ENCODE measurements at regions not wholly inside any gene's neighbourhood (a gene's known extent, or its start where the extent isn't known, plus 50 kb on each side); places are given as distances from the start of the nearest gene placed in this dataset.

GRCh38 chr1:115214098-115214497 is 124.0 kb downstream of the NGF start:
- Mint-ChIP-seq H3K4me1 (peaks cover 0 to 3% of the 10 kb centered on the region in 2 experiments; a peak in 1 of 4 replicates), H3K9me3 (no peaks in the 10 kb centered on the region), H3K36me3 (ENCODE audit: insufficient read depth in 1 of 3, low read depth in 3 of 3) (no peaks in the 10 kb centered on the region), H3K27me3 (ENCODE audit: low read depth) (peaks cover 2% of the 10 kb centered on the region; the same call in 1 of the 2 replicates), H3K27ac (no peak overlapping the region; a peak in 1 of 7 replicates), H3K4me3 (no peak overlapping the region)
- no peak overlapping the region for H3K14ac ChIP-seq (ENCODE audit: insufficient read depth, low read length)
- no peak overlapping the region for H3K9ac ChIP-seq (ENCODE audit: extremely low read depth, insufficient read length, low read length)
- no peak overlapping the region for H3T11ph ChIP-seq (ENCODE audit: low read length)
- TF ChIP-seq CTCF (conservative IDR thresholded peaks at IDR 0.05) = no peak
- no peak overlapping the region for H4K8ac ChIP-seq (replicated peaks; ENCODE audit: insufficient read length, low read depth, low read length)
- no peaks in the 10 kb centered on the region for H3K4me1 ChIP-seq (ENCODE audit: insufficient read depth, low read length)
- no peak overlapping the region for H4K5ac ChIP-seq (ENCODE audit: insufficient read length, low read depth, low read length)
- H3K18ac ChIP-seq (ENCODE audit: insufficient read length, low read depth, low read length) = no peak overlapping the region
- H2AK5ac ChIP-seq (ENCODE audit: insufficient read length, low read length) = no peak overlapping the region
- no peaks in the 10 kb centered on the region for H3K27me3 ChIP-seq (ENCODE audit: insufficient read depth, low read length)
- H2BK12ac ChIP-seq (ENCODE audit: insufficient read length, low read depth, low read length) = no peak overlapping the region
- no peak overlapping the region for H3K56ac ChIP-seq (ENCODE audit: insufficient read length, low read depth, low read length)
- no peaks in the 10 kb centered on the region for H3K23me2 ChIP-seq (ENCODE audit: insufficient read length, low read depth, low read length, poor library complexity, severe bottlenecking)
- no peak for DNase-seq
- H3K79me1 ChIP-seq (ENCODE audit: insufficient read depth, low read depth, low read length, poor library complexity, severe bottlenecking) = no peaks in the 10 kb centered on the region
- no peak overlapping the region for H2BK120ac ChIP-seq (ENCODE audit: low read depth, low read length, poor library complexity, severe bottlenecking)
- H2BK5ac ChIP-seq (ENCODE audit: insufficient read length, low read length) = no peak overlapping the region
- H3K23ac ChIP-seq (ENCODE audit: insufficient read length, low read depth, low read length) = no peak overlapping the region
- H4K20me1 ChIP-seq (ENCODE audit: control insufficient read depth, insufficient read depth, insufficient read length) = no peaks in the 10 kb centered on the region
- no peak overlapping the region for H2BK20ac ChIP-seq (ENCODE audit: low read depth, low read length, poor library complexity, severe bottlenecking)
- H2BK15ac ChIP-seq (ENCODE audit: low read depth, low read length) = no peak overlapping the region
- H3K79me2 ChIP-seq (ENCODE audit: insufficient read depth, low read length) = no peaks in the 10 kb centered on the region
- H3K4ac ChIP-seq (ENCODE audit: low read depth, low read length) = no peak overlapping the region
- H3K4me2 ChIP-seq (ENCODE audit: insufficient read depth, insufficient read length, low read length) = no peak overlapping the region
- H3K27ac ChIP-seq (ENCODE audit: insufficient read length, low read depth, low read length) = no peak overlapping the region
- H4K91ac ChIP-seq (ENCODE audit: insufficient read length, low read depth, low read length) = no peak overlapping the region
- no peak overlapping the region for H2AFZ ChIP-seq (ENCODE audit: low read length)
- no CpG with 5 or more reads among the region's 1 CpG for WGBS (ENCODE audit: extremely low coverage, insufficient read length, low lambda C conversion rate)
- no peaks in the 10 kb centered on the region for H3K9me3 ChIP-seq (ENCODE audit: control insufficient read depth, low read depth, low read length)
